Stimulated activated CD8-positive, alpha-beta memory T cell treated with anti-CD3 and anti-CD28 coated beads, Interleukin-2, amount 100 ng/mL, for 48 hours (primary cell): ENCODE measurements at regions not wholly inside any gene's neighbourhood (a gene's known extent, or its start where the extent isn't known, plus 50 kb on each side); places are given as distances from the start of the nearest gene placed in this dataset.

Source experiments
- DNase-seq, 2 donors: peaks; one replicate each; pipeline ENCODE4 v3.0.0-alpha.2; 2020; ENCODE audit warnings: low read depth in 2 of 2

GRCh38 chr13:63972328-63972727, 2556.7 kb upstream of the PCDH20 start:
- DNase-seq: no peak

GRCh38 chr13:63954683-63955082, 2539.0 kb upstream of the PCDH20 start:
- DNase-seq: no peak

GRCh38 chr13:63948045-63948444, 2532.4 kb upstream of the PCDH20 start:
- no peak for DNase-seq

GRCh38 chr13:63944911-63945310, 2529.3 kb upstream of the PCDH20 start:
- no peak for DNase-seq

GRCh38 chr13:63942372-63942771, 2526.7 kb upstream of the PCDH20 start:
- DNase-seq: no peak

- no peak for DNase-seq
These were observed 2523.2 kb upstream of the PCDH20 start for GRCh38 chr13:63938851-63939250.

- DNase-seq: no peak
These were observed 2494.9 kb upstream of the PCDH20 start for GRCh38 chr13:63910511-63910910.

GRCh38 chr13:63909726-63910375, 2494.2 kb upstream of the PCDH20 start:
- DNase-seq: no peak

GRCh38 chr13:63902141-63902540, 2486.5 kb upstream of the PCDH20 start:
- no peak for DNase-seq

GRCh38 chr13:63901630-63902029, 2486.0 kb upstream of the PCDH20 start:
- no peak for DNase-seq

GRCh38 chr13:63900406-63900805, 2484.8 kb upstream of the PCDH20 start:
- no peak for DNase-seq

- no peak for DNase-seq
These were observed 2480.7 kb upstream of the PCDH20 start for GRCh38 chr13:63896321-63896720.

- DNase-seq: no peak
These were observed 2466.4 kb upstream of the PCDH20 start for GRCh38 chr13:63882052-63882451.

GRCh38 chr13:63880705-63881104, 2465.1 kb upstream of the PCDH20 start:
- no peak for DNase-seq

- DNase-seq: no peak
These were observed 2458.3 kb upstream of the PCDH20 start for GRCh38 chr13:63873936-63874335.

GRCh38 chr13:63864171-63864902, 2448.7 kb upstream of the PCDH20 start:
- DNase-seq: no peak

GRCh38 chr13:63855457-63856118, 2439.9 kb upstream of the PCDH20 start:
- DNase-seq: no peak

- DNase-seq: no peak
These were observed 2438.2 kb upstream of the PCDH20 start for GRCh38 chr13:63853816-63854215.

- DNase-seq: no peak
These were observed 2435.9 kb upstream of the PCDH20 start for GRCh38 chr13:63851526-63851925.

- DNase-seq: no peak
These were observed 2428.4 kb upstream of the PCDH20 start for GRCh38 chr13:63843766-63844699.

GRCh38 chr13:63842102-63842501, 2426.5 kb upstream of the PCDH20 start:
- DNase-seq: no peak
